ENCODE measurements at regions not wholly inside any gene's neighbourhood (a gene's known extent, or its start where the extent isn't known, plus 50 kb on each side); places are given as distances from the start of the nearest gene placed in this dataset.
"Not testable (repeated sequence)": the region's sequence is repeated elsewhere in the genome, so short reads cannot be mapped to it uniquely, and the experiment has no call there.

GRCh38 chr16:32947336-32947735 lies 246.7 kb upstream of the TP53TG3C start:
- H3K79me2 ChIP-seq (ENCODE audit: control insufficient read depth, insufficient read depth, low read length); H3K4me2 ChIP-seq (ENCODE audit: insufficient read depth, low read length); ATAC-seq; H3K9me3 ChIP-seq (replicated peaks; ENCODE audit: control insufficient read depth, insufficient read depth, low read depth, low read length); H3K36me3 ChIP-seq (ENCODE audit: control insufficient read depth, insufficient read depth, low read length); FAIRE-seq; H3K4me3 ChIP-seq; CTCF ChIA-PET (ENCODE audit: low intra/inter-chr PET ratio); in situ Hi-C loops (cut with MboI); H3K27me3 ChIP-seq (ENCODE audit: control insufficient read depth in 2 of 2, insufficient read depth in 2 of 2, low read length in 2 of 2); H3K4me1 ChIP-seq (replicated peaks in 1 of 2; ENCODE audit: control insufficient read depth in 2 of 2, insufficient read depth in 2 of 2, low read length in 2 of 2); H3K27ac ChIP-seq (ENCODE audit: extremely low read depth, low read depth, low read length); intact Hi-C loops (cut with micrococcal nuclease); BruUV-seq (replicated peaks); DNase-seq (ENCODE audit: extremely low read depth in 1 of 4, low spot score in 3 of 4); H3K9ac ChIP-seq (ENCODE audit: insufficient read depth in 1 of 2, low read depth in 2 of 2, low read length in 2 of 2); H3K9me1 ChIP-seq (ENCODE audit: control insufficient read depth, insufficient read depth, low read length); H4K20me1 ChIP-seq (replicated peaks; ENCODE audit: control insufficient read depth, insufficient read depth, low read length); POLR2A ChIA-PET; H2AFZ ChIP-seq (ENCODE audit: low read depth, low read length): not testable (repeated sequence)
- no CpG with 5 or more reads among the region's 7 CpGs for WGBS (ENCODE audit: insufficient coverage, low coverage, missing lambda C conversion rate)

DNA sequence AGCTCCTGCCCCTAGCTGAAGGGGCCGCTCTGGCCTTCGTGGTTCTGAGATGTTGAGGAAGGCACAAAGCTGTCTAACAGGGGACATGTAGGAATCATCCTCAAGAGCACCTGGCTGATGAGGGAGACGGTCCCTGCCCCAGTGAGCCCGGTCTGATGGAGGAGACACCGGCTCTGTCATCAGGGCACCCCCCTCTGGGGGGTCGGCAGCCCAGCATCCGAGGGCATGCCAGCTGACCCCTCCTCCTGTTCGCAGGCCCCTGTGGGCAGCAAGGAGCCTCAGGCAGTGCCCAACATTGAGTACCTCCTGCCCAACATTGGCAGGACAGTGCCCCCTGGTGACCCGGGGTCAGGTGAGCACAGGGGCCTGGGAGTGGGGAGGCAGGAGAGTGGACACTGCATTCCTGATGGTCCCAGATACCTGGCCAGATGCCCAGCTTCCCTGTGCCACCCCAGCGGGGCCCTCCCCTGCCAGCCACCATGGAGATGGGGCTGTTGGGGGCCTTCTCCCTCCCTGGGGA lies 247.9 kb upstream of the TP53TG3C start:
- H3K9ac ChIP-seq (ENCODE audit: insufficient read depth in 1 of 2, low read depth in 2 of 2, low read length in 2 of 2); H3K36me3 ChIP-seq (ENCODE audit: control insufficient read depth, insufficient read depth, low read length); H3K4me3 ChIP-seq; BruUV-seq (replicated peaks); H3K79me2 ChIP-seq (ENCODE audit: control insufficient read depth, insufficient read depth, low read length); H3K27ac ChIP-seq (ENCODE audit: extremely low read depth, low read depth, low read length); in situ Hi-C loops (cut with MboI); H4K20me1 ChIP-seq (replicated peaks; ENCODE audit: control insufficient read depth, insufficient read depth, low read length); POLR2A ChIA-PET; H3K9me3 ChIP-seq (replicated peaks; ENCODE audit: control insufficient read depth, insufficient read depth, low read depth, low read length); intact Hi-C loops (cut with micrococcal nuclease); H2AFZ ChIP-seq (ENCODE audit: low read depth, low read length); H3K4me2 ChIP-seq (ENCODE audit: insufficient read depth, low read length); H3K4me1 ChIP-seq (replicated peaks in 1 of 2; ENCODE audit: control insufficient read depth in 2 of 2, insufficient read depth in 2 of 2, low read length in 2 of 2); CTCF ChIA-PET (ENCODE audit: low intra/inter-chr PET ratio); H3K27me3 ChIP-seq (ENCODE audit: control insufficient read depth in 2 of 2, insufficient read depth in 2 of 2, low read length in 2 of 2); ATAC-seq; FAIRE-seq; DNase-seq (ENCODE audit: extremely low read depth in 1 of 4, low spot score in 3 of 4); H3K9me1 ChIP-seq (ENCODE audit: control insufficient read depth, insufficient read depth, low read length): not testable (repeated sequence)
- no CpG with 5 or more reads among the region's 10 CpGs for WGBS (ENCODE audit: insufficient coverage, low coverage, missing lambda C conversion rate)

DNA sequence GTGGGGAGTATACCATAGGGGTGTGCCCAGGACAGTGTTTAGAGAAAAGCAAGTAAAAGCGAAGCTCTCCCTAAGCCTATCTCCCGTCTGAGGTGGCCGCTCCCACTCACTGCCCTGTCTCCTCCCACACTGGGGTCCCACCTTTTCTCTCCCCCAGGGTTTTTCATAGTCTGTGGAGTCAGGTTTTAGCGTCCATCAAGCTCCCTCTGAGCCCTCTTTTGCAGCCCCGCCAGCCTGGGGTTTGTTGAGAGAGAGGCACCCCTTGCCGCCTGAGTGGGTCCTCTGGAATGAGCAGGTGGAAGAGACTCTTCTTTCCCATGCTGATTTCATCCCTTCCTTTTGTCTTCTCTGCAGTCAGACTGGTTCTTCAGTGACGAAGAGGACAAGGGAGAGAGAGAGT lies 248.7 kb upstream of the TP53TG3C start:
- FAIRE-seq; POLR2A ChIA-PET; CTCF ChIA-PET (ENCODE audit: low intra/inter-chr PET ratio); H3K27me3 ChIP-seq (ENCODE audit: control insufficient read depth in 2 of 2, insufficient read depth in 2 of 2, low read length in 2 of 2); intact Hi-C loops (cut with micrococcal nuclease); H3K4me1 ChIP-seq (replicated peaks in 1 of 2; ENCODE audit: control insufficient read depth in 2 of 2, insufficient read depth in 2 of 2, low read length in 2 of 2); H3K4me2 ChIP-seq (ENCODE audit: insufficient read depth, low read length); ATAC-seq; in situ Hi-C loops (cut with MboI); H3K9ac ChIP-seq (ENCODE audit: insufficient read depth in 1 of 2, low read depth in 2 of 2, low read length in 2 of 2); H3K79me2 ChIP-seq (ENCODE audit: control insufficient read depth, insufficient read depth, low read length); H2AFZ ChIP-seq (ENCODE audit: low read depth, low read length); H3K27ac ChIP-seq (ENCODE audit: extremely low read depth, low read depth, low read length); H3K9me3 ChIP-seq (replicated peaks; ENCODE audit: control insufficient read depth, insufficient read depth, low read depth, low read length); DNase-seq (ENCODE audit: extremely low read depth in 1 of 4, low spot score in 3 of 4); BruUV-seq (replicated peaks); H3K4me3 ChIP-seq; H4K20me1 ChIP-seq (replicated peaks; ENCODE audit: control insufficient read depth, insufficient read depth, low read length); H3K36me3 ChIP-seq (ENCODE audit: control insufficient read depth, insufficient read depth, low read length); H3K9me1 ChIP-seq (ENCODE audit: control insufficient read depth, insufficient read depth, low read length): not testable (repeated sequence)
- 0% methylated on average over 1 of the region's 7 CpGs for WGBS (ENCODE audit: insufficient coverage, low coverage, missing lambda C conversion rate)

DNA sequence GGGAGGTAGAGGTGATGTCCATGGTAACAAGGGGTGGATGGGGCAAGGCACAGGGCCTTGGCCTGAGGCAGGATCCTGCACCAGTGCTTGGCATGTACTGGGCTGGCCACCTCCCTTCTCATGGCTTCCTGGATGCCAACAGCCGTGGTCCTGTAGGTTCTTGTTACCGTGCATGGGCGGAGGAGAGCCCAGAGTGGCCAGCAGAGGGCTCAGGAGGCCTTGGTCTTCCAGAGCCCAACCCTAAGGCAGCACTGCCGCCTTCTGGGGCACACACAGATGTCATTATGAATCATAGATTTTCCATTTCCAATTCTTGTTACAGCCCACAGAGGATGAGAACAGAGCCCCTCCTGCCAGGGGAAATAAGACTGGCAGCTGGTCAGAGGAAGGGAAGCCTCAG lies 254.2 kb upstream of the TP53TG3C start:
- CTCF ChIA-PET (ENCODE audit: low intra/inter-chr PET ratio); H3K9me3 ChIP-seq (replicated peaks; ENCODE audit: control insufficient read depth, insufficient read depth, low read depth, low read length); in situ Hi-C loops (cut with MboI); H3K9ac ChIP-seq (ENCODE audit: insufficient read depth in 1 of 2, low read depth in 2 of 2, low read length in 2 of 2); FAIRE-seq; H3K27ac ChIP-seq (ENCODE audit: extremely low read depth, low read depth, low read length); ATAC-seq; H3K79me2 ChIP-seq (ENCODE audit: control insufficient read depth, insufficient read depth, low read length); H4K20me1 ChIP-seq (replicated peaks; ENCODE audit: control insufficient read depth, insufficient read depth, low read length); H2AFZ ChIP-seq (ENCODE audit: low read depth, low read length); DNase-seq (ENCODE audit: extremely low read depth in 1 of 4, low spot score in 3 of 4); BruUV-seq (replicated peaks); intact Hi-C loops (cut with micrococcal nuclease); H3K9me1 ChIP-seq (ENCODE audit: control insufficient read depth, insufficient read depth, low read length); H3K4me1 ChIP-seq (replicated peaks in 1 of 2; ENCODE audit: control insufficient read depth in 2 of 2, insufficient read depth in 2 of 2, low read length in 2 of 2); H3K36me3 ChIP-seq (ENCODE audit: control insufficient read depth, insufficient read depth, low read length); H3K27me3 ChIP-seq (ENCODE audit: control insufficient read depth in 2 of 2, insufficient read depth in 2 of 2, low read length in 2 of 2); H3K4me3 ChIP-seq; POLR2A ChIA-PET; H3K4me2 ChIP-seq (ENCODE audit: insufficient read depth, low read length): not testable (repeated sequence)
- no CpG with 5 or more reads among the region's 4 CpGs for WGBS (ENCODE audit: insufficient coverage, low coverage, missing lambda C conversion rate)

Data from K562 (cell line).